Left ventricle myocardium inferior (tissue), 1 donor: ENCODE measurements at regions not wholly inside any gene's neighbourhood (a gene's known extent, or its start where the extent isn't known, plus 50 kb on each side); places are given as distances from the start of the nearest gene placed in this dataset.

Experiments used
- DNase-seq: peaks from one replicate; pipeline ENCODE4 v3.0.0-alpha.2; 2020
- H3K27ac ChIP-seq: fragments of 200-600 bp; replicated peaks from 2 replicates; pipeline ENCODE4 v1.8.0; 2021
- H3K27me3 ChIP-seq: fragments of 200-600 bp; 2 replicates; pipeline ENCODE4 v1.8.0; 2021; ENCODE audit warnings: low read depth
- H3K36me3 ChIP-seq: fragments of 200-600 bp; 2 replicates; pipeline ENCODE4 v1.8.0; 2021
- H3K4me1 ChIP-seq: fragments of 200-600 bp; 2 replicates; pipeline ENCODE4 v1.8.0; 2021
- H3K4me3 ChIP-seq: fragments of 200-600 bp; 2 replicates; pipeline ENCODE4 v1.8.0; 2021; ENCODE audit warnings: mild to moderate bottlenecking, moderate library complexity
- H3K9me3 ChIP-seq: fragments of 200-600 bp; replicated peaks from 2 replicates; pipeline ENCODE4 v1.8.0; 2021
- intact Hi-C: fragments of 100-400 bp; cut with micrococcal nuclease; formaldehyde crosslinking; loops from one replicate; pipeline ENCODE4 v1.11.0; 2022
- TF ChIP-seq, protein P1 (sequence below): fragments of 200-600 bp; IDR thresholded peaks from 2 replicates; pipeline ENCODE4 v1.8.0; 2021; ENCODE audit warnings: antibody characterized with exemption, mild to moderate bottlenecking, borderline replicate concordance
- donor health status: DM: no; HTN: yes; CAD: no; lungs with severe emphysema.

DNA sequence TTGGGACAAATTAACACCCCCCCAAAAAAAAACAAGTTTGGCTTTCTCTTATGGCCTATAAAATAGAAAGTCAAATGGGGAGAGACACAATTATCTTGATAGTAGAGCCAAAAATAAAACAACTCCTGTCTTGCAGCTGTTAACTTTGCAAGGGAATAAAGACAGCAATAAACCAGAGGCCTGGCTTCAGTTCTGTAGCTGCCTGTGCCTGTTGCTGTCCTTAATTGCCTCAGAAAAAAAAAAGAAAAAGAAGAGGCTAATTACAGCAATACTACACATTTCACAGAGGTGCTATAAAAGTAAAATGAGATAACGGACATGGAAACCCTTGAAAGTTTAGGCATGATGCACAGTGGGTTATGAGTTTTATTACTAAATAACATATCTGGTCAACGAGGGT, 170.7 kb upstream of the IRX1 start:
- intact Hi-C loops = no loop called here
- peaks cover 11% of the 10 kb centered on the region for H3K27me3 ChIP-seq
- H3K4me1 ChIP-seq = no peaks in the 10 kb centered on the region
- no peak for DNase-seq
- TF ChIP-seq, protein P1, sequence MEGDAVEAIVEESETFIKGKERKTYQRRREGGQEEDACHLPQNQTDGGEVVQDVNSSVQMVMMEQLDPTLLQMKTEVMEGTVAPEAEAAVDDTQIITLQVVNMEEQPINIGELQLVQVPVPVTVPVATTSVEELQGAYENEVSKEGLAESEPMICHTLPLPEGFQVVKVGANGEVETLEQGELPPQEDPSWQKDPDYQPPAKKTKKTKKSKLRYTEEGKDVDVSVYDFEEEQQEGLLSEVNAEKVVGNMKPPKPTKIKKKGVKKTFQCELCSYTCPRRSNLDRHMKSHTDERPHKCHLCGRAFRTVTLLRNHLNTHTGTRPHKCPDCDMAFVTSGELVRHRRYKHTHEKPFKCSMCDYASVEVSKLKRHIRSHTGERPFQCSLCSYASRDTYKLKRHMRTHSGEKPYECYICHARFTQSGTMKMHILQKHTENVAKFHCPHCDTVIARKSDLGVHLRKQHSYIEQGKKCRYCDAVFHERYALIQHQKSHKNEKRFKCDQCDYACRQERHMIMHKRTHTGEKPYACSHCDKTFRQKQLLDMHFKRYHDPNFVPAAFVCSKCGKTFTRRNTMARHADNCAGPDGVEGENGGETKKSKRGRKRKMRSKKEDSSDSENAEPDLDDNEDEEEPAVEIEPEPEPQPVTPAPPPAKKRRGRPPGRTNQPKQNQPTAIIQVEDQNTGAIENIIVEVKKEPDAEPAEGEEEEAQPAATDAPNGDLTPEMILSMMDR = no peak
- no peak overlapping the region for H3K27ac ChIP-seq
- no peaks in the 10 kb centered on the region for H3K36me3 ChIP-seq
- no peak overlapping the region for H3K4me3 ChIP-seq
- peaks cover 10% of the 10 kb centered on the region for H3K9me3 ChIP-seq

DNA sequence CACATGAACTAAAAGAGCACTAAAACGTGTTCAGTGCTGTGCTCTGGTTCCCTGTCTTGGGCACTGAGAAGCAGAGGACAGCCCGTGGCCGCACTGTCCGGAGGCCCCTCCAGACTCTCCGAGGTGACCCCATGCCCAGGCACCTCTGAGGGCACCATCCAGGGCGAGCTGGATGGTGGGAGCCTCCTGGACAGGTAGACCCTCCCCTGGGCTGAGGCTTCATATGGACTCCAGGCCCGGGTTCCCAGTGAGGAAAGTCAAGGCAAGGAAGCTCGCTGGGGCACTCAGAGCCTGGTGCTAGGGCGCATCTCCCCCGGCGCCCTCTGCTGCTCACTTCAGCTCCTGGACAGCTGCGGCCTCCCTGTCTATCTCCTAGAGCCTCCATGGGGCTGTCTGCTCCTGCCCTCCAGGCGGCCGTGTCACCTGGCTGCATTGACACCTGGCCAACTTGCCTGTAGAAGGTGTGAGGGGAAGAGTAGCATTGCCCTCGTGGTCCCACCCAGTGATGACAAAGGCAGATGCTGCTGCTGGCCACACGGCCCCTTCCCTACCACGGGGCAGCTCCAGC, 178.2 kb upstream of the IRX1 start:
- H3K27ac ChIP-seq = no peak overlapping the region
- H3K4me1 ChIP-seq = no peaks in the 10 kb centered on the region
- TF ChIP-seq, protein P1 = no peak
- no peaks in the 10 kb centered on the region for H3K36me3 ChIP-seq
- DNase-seq = no peak
- no peaks in the 10 kb centered on the region for H3K9me3 ChIP-seq
- no peak overlapping the region for H3K4me3 ChIP-seq
- H3K27me3 ChIP-seq = no peaks in the 10 kb centered on the region
- intact Hi-C loops = no loop called here

DNA sequence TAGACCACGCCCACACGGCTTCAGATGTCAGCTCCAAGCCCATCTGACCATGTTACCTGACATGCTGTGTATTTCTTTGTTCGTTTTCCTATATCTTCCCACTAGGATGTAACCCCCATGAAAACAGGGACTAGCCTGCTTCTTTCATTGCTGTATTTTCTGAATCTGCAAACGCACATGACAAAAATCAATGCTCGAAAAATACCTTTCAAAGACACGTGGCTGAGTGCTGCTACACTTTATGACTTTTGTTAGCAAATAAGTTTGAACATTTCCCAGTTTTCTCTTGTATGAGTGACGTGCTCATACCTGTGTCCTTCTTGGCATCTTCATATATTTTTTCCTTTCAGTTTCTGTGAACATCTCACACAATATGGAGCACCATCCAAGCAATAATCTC, 181.3 kb upstream of the IRX1 start:
- TF ChIP-seq, protein P1 = no peak
- Histone ChIP-seq H3K27me3 (no peaks in the 10 kb centered on the region), H3K4me3 (no peak overlapping the region), H3K9me3 (peaks cover 23% of the 10 kb centered on the region), H3K27ac (no peak overlapping the region), H3K4me1 (no peaks in the 10 kb centered on the region), H3K36me3 (no peaks in the 10 kb centered on the region)
- intact Hi-C loops = no loop called here
- no peak for DNase-seq

DNA sequence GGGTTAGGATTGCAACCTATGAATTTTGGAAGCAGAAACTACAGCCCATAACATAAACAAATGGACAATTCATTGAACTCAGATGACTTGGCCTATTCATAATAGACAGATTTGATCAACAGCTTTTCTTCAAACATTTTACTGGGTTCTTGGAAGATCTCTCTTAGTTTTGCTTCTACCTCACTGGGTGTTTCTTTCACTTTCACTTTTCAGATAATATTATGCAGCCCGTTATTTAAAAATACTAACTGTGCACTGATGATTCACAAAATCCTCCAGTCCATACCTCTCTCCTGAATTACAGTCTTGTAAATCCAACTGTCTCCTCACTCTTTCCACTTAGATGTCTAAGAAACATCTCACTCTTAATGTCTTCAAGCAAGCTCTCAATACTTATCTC, 183.5 kb upstream of the IRX1 start:
- DNase-seq = no peak
- intact Hi-C loops = no loop called here
- H3K9me3 ChIP-seq = peaks cover 23% of the 10 kb centered on the region
- H3K27me3 ChIP-seq = no peaks in the 10 kb centered on the region
- TF ChIP-seq, protein P1 = no peak
- H3K27ac ChIP-seq = no peak overlapping the region
- H3K4me1 ChIP-seq = no peaks in the 10 kb centered on the region
- H3K4me3 ChIP-seq = no peak overlapping the region
- H3K36me3 ChIP-seq = no peaks in the 10 kb centered on the region

DNA sequence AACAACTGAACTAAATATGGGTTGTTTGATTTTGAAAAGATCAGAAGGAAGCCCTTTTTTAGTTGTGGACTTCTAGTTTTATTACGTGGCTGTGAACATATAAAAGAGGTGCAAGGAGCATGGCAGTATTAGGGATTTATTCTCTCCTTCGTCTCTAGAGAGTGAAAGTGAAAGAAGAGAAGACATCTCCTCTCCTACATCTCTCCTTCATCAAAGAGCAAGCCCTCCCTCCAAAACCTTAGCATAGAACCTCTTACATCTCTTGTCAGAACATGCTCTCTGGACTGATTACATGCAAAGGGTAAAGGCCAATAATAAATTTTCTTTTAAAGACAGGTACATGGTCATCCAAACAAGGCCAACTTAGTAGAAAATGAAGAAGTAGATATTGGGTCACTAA, 184.3 kb upstream of the IRX1 start:
- intact Hi-C loops = no loop called here

More for the DNA sequence above, 184.3 kb upstream of the IRX1 start:
- Histone ChIP-seq H3K36me3 (no peaks in the 10 kb centered on the region), H3K27ac (no peak overlapping the region), H3K27me3 (no peaks in the 10 kb centered on the region), H3K4me3 (no peak overlapping the region), H3K4me1 (no peaks in the 10 kb centered on the region), H3K9me3 (peaks cover 30% of the 10 kb centered on the region)
- TF ChIP-seq, protein P1 = no peak
- no peak for DNase-seq
